A673 (cell line): ENCODE measurements at regions not wholly inside any gene's neighbourhood (a gene's known extent, or its start where the extent isn't known, plus 50 kb on each side); places are given as distances from the start of the nearest gene placed in this dataset.

ENCODE experiments used
- CTCF ChIP-seq: fragments of 300-800, 200-600 bp; sonication (generic); conservative IDR thresholded peaks from 2 replicates; pipeline ENCODE4 v1.5.1; 2017; ENCODE audit warnings: low read depth, mild to moderate bottlenecking, antibody characterized with exemption, low read length, moderate library complexity, mixed read lengths
- EZH2 ChIP-seq: fragments of 200-600 bp; sonication (generic); IDR thresholded peaks from 2 replicates; pipeline ENCODE4 v1.6.1; 2017; ENCODE audit warnings: borderline replicate concordance, low read depth, mild to moderate bottlenecking, mixed read lengths, antibody characterized with exemption, low read length; ENCODE audit not compliant: poor library complexity, severe bottlenecking

DNA sequence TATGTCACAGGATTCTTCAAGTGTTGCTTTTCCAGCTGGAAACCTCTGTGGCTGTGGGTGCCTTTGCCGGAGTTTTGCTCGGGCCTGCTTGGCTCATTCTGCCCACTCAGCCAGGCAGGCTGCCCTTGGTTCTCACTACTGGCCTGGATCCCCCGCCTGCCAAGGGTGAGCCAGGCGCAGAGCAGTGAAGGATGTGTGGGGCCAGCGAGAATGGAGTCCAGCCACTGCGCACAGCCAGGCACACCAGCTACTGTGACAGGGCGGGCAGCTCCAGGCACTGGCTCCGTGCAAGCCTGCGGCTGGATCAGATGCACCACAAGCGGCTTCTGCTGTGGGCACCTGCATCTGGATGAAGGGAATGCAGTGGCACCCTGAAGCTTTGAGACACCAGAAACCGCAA is 257.1 kb downstream of the RPRM start:
- TF ChIP-seq EZH2 = no peak
- TF ChIP-seq CTCF = no peak
